ENCODE measurements at regions not wholly inside any gene's neighbourhood (a gene's known extent, or its start where the extent isn't known, plus 50 kb on each side); places are given as distances from the start of the nearest gene placed in this dataset.

- WGBS, 5 donors = 3 to 10% (median 7%) methylated on average over 1 of the region's 1 CpG
- TF ChIP-seq CTCF (IDR thresholded peaks at IDR 0.05) = no peak
- no peak for TF ChIP-seq POLR2A (IDR thresholded peaks at IDR 0.05)
- no peak for TF ChIP-seq EP300 (IDR thresholded peaks at IDR 0.05)
- no peak for TF ChIP-seq POLR2AphosphoS5 (IDR thresholded peaks at IDR 0.05)
- intact Hi-C loops (cut with DNase I; ENCODE audit: low total_unique reads) = no loop called here
Observed at GRCh38 chr2:194086129-194086528, 1570.9 kb upstream of the SLC39A10 start.

GRCh38 chr2:194079989-194080388, 1577.0 kb upstream of the SLC39A10 start:
- TF ChIP-seq POLR2AphosphoS5 (IDR thresholded peaks at IDR 0.05) = no peak
- no peak for TF ChIP-seq EP300 (IDR thresholded peaks at IDR 0.05)
- TF ChIP-seq CTCF (IDR thresholded peaks at IDR 0.05) = no peak
- TF ChIP-seq POLR2A (IDR thresholded peaks at IDR 0.05) = no peak
- 54 to 61% (median 57%) methylated on average over 3 of the region's 3 CpGs for WGBS, 5 donors
- Histone ChIP-seq H3K36me3 (no peaks in the 10 kb centered on the region), H3K27ac (no peak overlapping the region), H3K4me1 (no peaks in the 10 kb centered on the region), H3K4me3 (no peak overlapping the region), H3K27me3 (no peaks in the 10 kb centered on the region), H3K9me3 (peaks cover 0 to 6% (median 0%) of the 10 kb centered on the region in 4 donors)
- DNase-seq = no peak
- intact Hi-C loops (cut with DNase I; ENCODE audit: low total_unique reads) = no loop called here

More at GRCh38 chr2:194086129-194086528, 1570.9 kb upstream of the SLC39A10 start:
- no peak overlapping the region for H3K4me3 ChIP-seq
- DNase-seq = no peak
- H3K4me1 ChIP-seq = no peaks in the 10 kb centered on the region
- H3K36me3 ChIP-seq = no peaks in the 10 kb centered on the region
- no peaks in the 10 kb centered on the region for H3K27me3 ChIP-seq
- peaks cover 0 to 14% (median 4%) of the 10 kb centered on the region in 4 donors for H3K9me3 ChIP-seq
- H3K27ac ChIP-seq = no peak overlapping the region

GRCh38 chr2:194077366-194077765, 1579.7 kb upstream of the SLC39A10 start:
- TF ChIP-seq POLR2A (IDR thresholded peaks at IDR 0.05) (no peak), CTCF (IDR thresholded peaks at IDR 0.05) (no peak), EP300 (IDR thresholded peaks at IDR 0.05) (no peak), POLR2AphosphoS5 (IDR thresholded peaks at IDR 0.05) (no peak)

GRCh38 chr2:194062401-194062800, 1594.6 kb upstream of the SLC39A10 start:
- DNase-seq = peak in 1 of 2 donors; percentile 1
- Histone ChIP-seq H3K27ac (no peak overlapping the region), H3K36me3 (no peaks in the 10 kb centered on the region), H3K27me3 (no peaks in the 10 kb centered on the region), H3K9me3 (peaks cover 0 to 6% (median 0%) of the 10 kb centered on the region in 4 donors), H3K4me1 (no peaks in the 10 kb centered on the region), H3K4me3 (no peak overlapping the region)
- intact Hi-C loops (cut with DNase I; ENCODE audit: low total_unique reads) = no loop called here
- TF ChIP-seq POLR2AphosphoS5 (IDR thresholded peaks at IDR 0.05) = no peak
- TF ChIP-seq POLR2A (IDR thresholded peaks at IDR 0.05) = no peak
- TF ChIP-seq CTCF (IDR thresholded peaks at IDR 0.05) = no peak
- no peak for TF ChIP-seq EP300 (IDR thresholded peaks at IDR 0.05)
- 69 to 84% (median 79%) methylated on average over 3 of the region's 3 CpGs for WGBS, 5 donors

More at GRCh38 chr2:194077366-194077765, 1579.7 kb upstream of the SLC39A10 start:
- intact Hi-C loops (cut with DNase I; ENCODE audit: low total_unique reads) = no loop called here
- no peaks in the 10 kb centered on the region for H3K9me3 ChIP-seq
- no peak overlapping the region for H3K27ac ChIP-seq
- H3K4me3 ChIP-seq = no peak overlapping the region
- H3K4me1 ChIP-seq = no peaks in the 10 kb centered on the region
- H3K36me3 ChIP-seq = no peaks in the 10 kb centered on the region
- H3K27me3 ChIP-seq = no peaks in the 10 kb centered on the region
- DNase-seq = no peak

All from stomach (tissue), 8 donors.